Erythroblast (primary cell): ENCODE measurements at regions not wholly inside any gene's neighbourhood (a gene's known extent, or its start where the extent isn't known, plus 50 kb on each side); places are given as distances from the start of the nearest gene placed in this dataset.

Source experiments
- GATA1 ChIP-seq: IDR thresholded peaks from 2 replicates; pipeline ENCODE4 v1.6.1; 2011; ENCODE audit warnings: low read depth, mild to moderate bottlenecking, control low read depth, low read length, moderate library complexity
- POLR2A ChIP-seq: IDR thresholded peaks from 2 replicates; pipeline ENCODE4 v1.6.1; 2011; ENCODE audit warnings: mild to moderate bottlenecking, low read length

GRCh38 chr13:68834375-68834774 is 1273.3 kb upstream of the ATXN8OS start:
- no peak for TF ChIP-seq POLR2A
- no peak for TF ChIP-seq GATA1
